ENCODE measurements at regions not wholly inside any gene's neighbourhood (a gene's known extent, or its start where the extent isn't known, plus 50 kb on each side); places are given as distances from the start of the nearest gene placed in this dataset.

DNA sequence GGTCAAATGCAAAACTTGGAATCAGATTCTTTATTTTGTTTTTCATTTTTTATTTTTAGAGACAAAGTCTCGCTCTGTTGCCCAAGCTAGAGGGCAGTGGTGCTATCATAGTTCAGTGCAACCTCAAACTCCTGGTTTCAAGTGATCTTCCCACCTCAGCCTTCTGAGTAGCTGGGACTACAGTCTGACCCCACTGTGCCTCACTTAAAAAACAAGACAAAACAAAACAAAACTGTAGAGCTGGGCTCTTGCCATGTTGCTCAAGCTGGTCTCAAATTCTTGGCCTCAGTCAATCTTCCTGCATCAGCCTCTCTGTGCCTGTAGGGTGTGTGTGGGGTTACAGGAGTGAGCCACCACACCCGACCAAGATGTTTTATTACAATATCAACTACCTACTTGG is 396.0 kb upstream of the USP24 start:
- H3K9me2 ChIP-seq (ENCODE audit: insufficient read depth) = no peaks in the 10 kb centered on the region
- intact Hi-C loops (cut with micrococcal nuclease; ENCODE audit: unreplicated experiment) = no loop called here
- no peak for DNase-seq
- H3K4me3 ChIP-seq = no peak overlapping the region
- H3K4me2 ChIP-seq = no peak overlapping the region
- no peaks in the 10 kb centered on the region for H3K36me3 ChIP-seq (ENCODE audit: low read depth)
- TF ChIP-seq EZH2 (IDR thresholded peaks at IDR 0.05; ENCODE audit: low read depth) = no peak
- TF ChIP-seq, protein P1, sequence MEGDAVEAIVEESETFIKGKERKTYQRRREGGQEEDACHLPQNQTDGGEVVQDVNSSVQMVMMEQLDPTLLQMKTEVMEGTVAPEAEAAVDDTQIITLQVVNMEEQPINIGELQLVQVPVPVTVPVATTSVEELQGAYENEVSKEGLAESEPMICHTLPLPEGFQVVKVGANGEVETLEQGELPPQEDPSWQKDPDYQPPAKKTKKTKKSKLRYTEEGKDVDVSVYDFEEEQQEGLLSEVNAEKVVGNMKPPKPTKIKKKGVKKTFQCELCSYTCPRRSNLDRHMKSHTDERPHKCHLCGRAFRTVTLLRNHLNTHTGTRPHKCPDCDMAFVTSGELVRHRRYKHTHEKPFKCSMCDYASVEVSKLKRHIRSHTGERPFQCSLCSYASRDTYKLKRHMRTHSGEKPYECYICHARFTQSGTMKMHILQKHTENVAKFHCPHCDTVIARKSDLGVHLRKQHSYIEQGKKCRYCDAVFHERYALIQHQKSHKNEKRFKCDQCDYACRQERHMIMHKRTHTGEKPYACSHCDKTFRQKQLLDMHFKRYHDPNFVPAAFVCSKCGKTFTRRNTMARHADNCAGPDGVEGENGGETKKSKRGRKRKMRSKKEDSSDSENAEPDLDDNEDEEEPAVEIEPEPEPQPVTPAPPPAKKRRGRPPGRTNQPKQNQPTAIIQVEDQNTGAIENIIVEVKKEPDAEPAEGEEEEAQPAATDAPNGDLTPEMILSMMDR (conservative IDR thresholded peaks at IDR 0.05) = no peak
- CTCF ChIA-PET = no interaction called here
- H3K79me2 ChIP-seq (ENCODE audit: low read depth) = no peaks in the 10 kb centered on the region
- no peaks in the 10 kb centered on the region for H3K4me1 ChIP-seq (replicated peaks; ENCODE audit: insufficient read depth)
- H3F3A ChIP-seq (ENCODE audit: insufficient read depth, low read depth) = no peaks in the 10 kb centered on the region
- peaks cover 9% of the 10 kb centered on the region; the same call in 1 of the 2 replicates for H3K9me3 ChIP-seq (ENCODE audit: insufficient read depth, low read depth)
- no peaks in the 10 kb centered on the region for H4K20me1 ChIP-seq (ENCODE audit: insufficient read depth)
- POLR2A ChIA-PET (ENCODE audit: unreplicated experiment) = no interaction called here
- BruUV-seq (replicated peaks) = no TSS peak
- H2AFZ ChIP-seq = no peak overlapping the region
- no peaks in the 10 kb centered on the region for H3K27me3 ChIP-seq (ENCODE audit: insufficient read depth, low read depth)
- no peak overlapping the region for H3K27ac ChIP-seq

DNA sequence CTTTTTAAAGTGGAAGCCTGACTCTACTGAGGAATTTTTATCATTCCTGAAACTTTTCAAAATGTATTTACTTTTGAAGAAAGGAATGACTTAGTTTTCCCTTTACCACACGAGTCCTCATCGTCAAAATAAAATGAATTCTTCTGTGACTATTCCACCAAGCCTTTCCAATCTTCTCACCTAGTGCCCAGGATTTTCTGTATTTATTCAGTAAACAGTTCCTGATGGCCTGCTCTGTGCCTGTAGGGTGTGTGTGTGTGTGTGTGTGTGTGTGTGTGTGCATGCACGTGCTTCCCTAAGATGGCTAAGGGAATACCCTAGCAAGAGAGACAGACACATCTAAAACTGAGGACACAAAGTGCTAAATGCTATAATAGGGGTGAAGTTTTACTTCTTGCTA is 395.0 kb upstream of the USP24 start:
- ChIA-PET CTCF (no interaction called here), POLR2A (ENCODE audit: unreplicated experiment) (no interaction called here)
- Histone ChIP-seq H3K9me3 (ENCODE audit: insufficient read depth, low read depth) (peaks cover 9% of the 10 kb centered on the region; the same call in 1 of the 2 replicates), H3K4me1 (replicated peaks; ENCODE audit: insufficient read depth) (no peaks in the 10 kb centered on the region), H3K27me3 (ENCODE audit: insufficient read depth, low read depth) (no peaks in the 10 kb centered on the region), H3K4me3 (no peak overlapping the region), H3K36me3 (ENCODE audit: low read depth) (no peaks in the 10 kb centered on the region), H3K4me2 (no peak overlapping the region), H3F3A (ENCODE audit: insufficient read depth, low read depth) (no peaks in the 10 kb centered on the region), H3K9me2 (ENCODE audit: insufficient read depth) (no peaks in the 10 kb centered on the region), H2AFZ (no peak overlapping the region), H4K20me1 (ENCODE audit: insufficient read depth) (no peaks in the 10 kb centered on the region), H3K79me2 (ENCODE audit: low read depth) (no peaks in the 10 kb centered on the region), H3K27ac (no peak overlapping the region)
- no peak for DNase-seq
- no peak for TF ChIP-seq EZH2 (IDR thresholded peaks at IDR 0.05; ENCODE audit: low read depth)
- TF ChIP-seq, protein P1 (conservative IDR thresholded peaks at IDR 0.05) = no peak
- BruUV-seq (replicated peaks) = no TSS peak
- intact Hi-C loops (cut with micrococcal nuclease; ENCODE audit: unreplicated experiment) = no loop called here

DNA sequence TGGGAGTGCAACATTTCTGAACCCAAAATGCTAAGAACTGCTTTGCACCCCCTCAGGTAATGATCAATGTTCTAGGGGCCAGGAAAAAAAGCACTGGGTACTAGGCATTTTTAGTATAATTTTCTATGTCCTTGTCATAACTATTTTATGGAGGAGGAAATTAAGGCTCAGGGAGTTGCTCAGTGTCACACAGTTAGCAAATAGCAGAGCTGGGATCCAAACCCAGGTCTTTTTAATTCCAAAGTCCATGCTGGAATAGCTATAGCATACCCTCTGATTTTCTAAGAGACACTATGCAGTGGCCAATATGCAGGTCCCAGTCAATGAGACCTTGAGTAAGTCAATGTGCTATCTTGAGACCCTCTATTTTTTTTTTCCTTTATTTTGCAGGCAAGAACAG is 394.5 kb upstream of the USP24 start:
- no peak for DNase-seq
- H3K4me1 ChIP-seq (replicated peaks; ENCODE audit: insufficient read depth) = no peaks in the 10 kb centered on the region
- no peak overlapping the region for H3K27ac ChIP-seq
- H3K9me2 ChIP-seq (ENCODE audit: insufficient read depth) = no peaks in the 10 kb centered on the region
- BruUV-seq (replicated peaks) = no TSS peak
- no peaks in the 10 kb centered on the region for H3F3A ChIP-seq (ENCODE audit: insufficient read depth, low read depth)
- no peaks in the 10 kb centered on the region for H3K27me3 ChIP-seq (ENCODE audit: insufficient read depth, low read depth)
- H3K79me2 ChIP-seq (ENCODE audit: low read depth) = no peaks in the 10 kb centered on the region
- POLR2A ChIA-PET (ENCODE audit: unreplicated experiment) = no interaction called here
- intact Hi-C loops (cut with micrococcal nuclease; ENCODE audit: unreplicated experiment) = no loop called here
- H4K20me1 ChIP-seq (ENCODE audit: insufficient read depth) = no peaks in the 10 kb centered on the region
- peaks cover 9% of the 10 kb centered on the region; the same call in 1 of the 2 replicates for H3K9me3 ChIP-seq (ENCODE audit: insufficient read depth, low read depth)
- H3K36me3 ChIP-seq (ENCODE audit: low read depth) = no peaks in the 10 kb centered on the region
- H2AFZ ChIP-seq = no peak overlapping the region
- CTCF ChIA-PET = no interaction called here
- no peak for TF ChIP-seq EZH2 (IDR thresholded peaks at IDR 0.05; ENCODE audit: low read depth)
- TF ChIP-seq, protein P1 (conservative IDR thresholded peaks at IDR 0.05) = no peak
- H3K4me3 ChIP-seq = no peak overlapping the region
- H3K4me2 ChIP-seq = no peak overlapping the region
